ENCODE measurements at regions not wholly inside any gene's neighbourhood (a gene's known extent, or its start where the extent isn't known, plus 50 kb on each side); places are given as distances from the start of the nearest gene placed in this dataset.

DNA sequence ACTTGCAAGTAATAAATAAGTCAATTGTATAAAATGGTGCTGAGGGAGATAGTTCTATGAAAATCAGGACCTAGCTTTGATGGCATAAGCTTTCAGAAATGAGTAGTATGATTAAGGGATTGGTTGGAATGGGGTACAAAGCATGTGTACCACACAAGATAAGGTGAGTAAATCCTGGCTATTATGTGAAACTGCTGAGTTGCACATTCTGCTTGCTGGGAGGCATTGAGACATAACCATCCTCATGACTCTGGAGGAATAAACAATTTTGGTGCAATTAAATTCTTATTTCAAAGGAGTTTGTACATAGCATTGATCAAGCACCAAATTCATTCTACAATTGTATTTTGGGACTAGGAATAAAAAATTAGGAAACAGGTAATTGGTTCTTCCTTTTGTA lies 755.2 kb upstream of the ACO1 start:
- H3K36me3 ChIP-seq (ENCODE audit: control insufficient read depth in 2 of 2, extremely low read depth in 1 of 2, insufficient read depth in 2 of 2, low read length in 2 of 2): no peaks in the 10 kb centered on the region
- H3K79me2 ChIP-seq (ENCODE audit: control insufficient read depth, insufficient read depth, low read length): no peaks in the 10 kb centered on the region
- TF ChIP-seq JUN (IDR thresholded peaks at IDR 0.05; ENCODE audit: borderline replicate concordance, insufficient read depth, insufficient read length, low read depth): no peak
- TF ChIP-seq, protein P1, sequence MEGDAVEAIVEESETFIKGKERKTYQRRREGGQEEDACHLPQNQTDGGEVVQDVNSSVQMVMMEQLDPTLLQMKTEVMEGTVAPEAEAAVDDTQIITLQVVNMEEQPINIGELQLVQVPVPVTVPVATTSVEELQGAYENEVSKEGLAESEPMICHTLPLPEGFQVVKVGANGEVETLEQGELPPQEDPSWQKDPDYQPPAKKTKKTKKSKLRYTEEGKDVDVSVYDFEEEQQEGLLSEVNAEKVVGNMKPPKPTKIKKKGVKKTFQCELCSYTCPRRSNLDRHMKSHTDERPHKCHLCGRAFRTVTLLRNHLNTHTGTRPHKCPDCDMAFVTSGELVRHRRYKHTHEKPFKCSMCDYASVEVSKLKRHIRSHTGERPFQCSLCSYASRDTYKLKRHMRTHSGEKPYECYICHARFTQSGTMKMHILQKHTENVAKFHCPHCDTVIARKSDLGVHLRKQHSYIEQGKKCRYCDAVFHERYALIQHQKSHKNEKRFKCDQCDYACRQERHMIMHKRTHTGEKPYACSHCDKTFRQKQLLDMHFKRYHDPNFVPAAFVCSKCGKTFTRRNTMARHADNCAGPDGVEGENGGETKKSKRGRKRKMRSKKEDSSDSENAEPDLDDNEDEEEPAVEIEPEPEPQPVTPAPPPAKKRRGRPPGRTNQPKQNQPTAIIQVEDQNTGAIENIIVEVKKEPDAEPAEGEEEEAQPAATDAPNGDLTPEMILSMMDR (IDR thresholded peaks at IDR 0.05; ENCODE audit: extremely low read depth in 1 of 2, insufficient read depth in 1 of 2, low read depth in 1 of 2, low read length in 2 of 2): no peak
- TF ChIP-seq, protein P2, sequence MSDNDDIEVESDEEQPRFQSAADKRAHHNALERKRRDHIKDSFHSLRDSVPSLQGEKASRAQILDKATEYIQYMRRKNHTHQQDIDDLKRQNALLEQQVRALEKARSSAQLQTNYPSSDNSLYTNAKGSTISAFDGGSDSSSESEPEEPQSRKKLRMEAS (IDR thresholded peaks at IDR 0.05; ENCODE audit: insufficient read depth, insufficient read length): no peak
- TF ChIP-seq MYC (IDR thresholded peaks at IDR 0.05; ENCODE audit: low read depth, low read length): no peak
- TF ChIP-seq EZH2 (IDR thresholded peaks at IDR 0.05; ENCODE audit: borderline replicate concordance, low read depth, low read length, severe bottlenecking): no peak
- no peak for TF ChIP-seq FOS (IDR thresholded peaks at IDR 0.05; ENCODE audit: borderline replicate concordance, insufficient read depth, low read length)
- TF ChIP-seq POLR2A (IDR thresholded peaks at IDR 0.05; ENCODE audit: low read depth, low read length): no peak
- no peak for TF ChIP-seq GATA2 (IDR thresholded peaks at IDR 0.05; ENCODE audit: insufficient read depth, insufficient read length, low read depth, low read length)
- no peak for TF ChIP-seq POLR2AphosphoS5 (IDR thresholded peaks at IDR 0.05; ENCODE audit: insufficient read depth, low read depth, low read length)
- POLR2A ChIA-PET: no interaction called here
- no peaks in the 10 kb centered on the region for H3K4me1 ChIP-seq (ENCODE audit: control insufficient read depth, extremely low read depth, insufficient read depth, low read length)
- H3K9ac ChIP-seq (replicated peaks; ENCODE audit: extremely low read depth, insufficient read depth, low read length): no peak overlapping the region
- CTCF ChIA-PET: interaction anchor here (1.0 to 1.6 kb wide), 3 partner anchors 7 to 17 kb away, joined by 3 to 4 read pairs (median 3); no protein-coding TSS in a partner anchor
- H3K9me3 ChIP-seq (replicated peaks; ENCODE audit: control insufficient read depth, insufficient read depth, low read length): no peaks in the 10 kb centered on the region
- no peak overlapping the region for H3K4me2 ChIP-seq (ENCODE audit: insufficient read depth, low read length)
- FAIRE-seq (no peak), DNase-seq (ENCODE audit: low read depth, low spot score) (no peak)
- H3K27ac ChIP-seq (ENCODE audit: insufficient read depth, low read depth, low read length): no peak overlapping the region
- H3K9me1 ChIP-seq (replicated peaks; ENCODE audit: control insufficient read depth, extremely low read depth, insufficient read depth, low read length): no peaks in the 10 kb centered on the region
- no peak overlapping the region for H3K4me3 ChIP-seq (replicated peaks in 1 of 3; ENCODE audit: insufficient read depth in 1 of 3, low read depth in 1 of 3, low read length in 3 of 3)
- H2AFZ ChIP-seq (ENCODE audit: low read depth, low read length): no peak overlapping the region
- intact Hi-C loops (cut with micrococcal nuclease): no loop called here
- dilution Hi-C loops (cut with MboI; ENCODE audit: extremely low pct_ligation_motif_present, low sequenced_read_pairs): no loop called here
- H3K27me3 ChIP-seq (ENCODE audit: control insufficient read depth in 2 of 2, insufficient read depth in 2 of 2, low read length in 2 of 2): no peaks in the 10 kb centered on the region
- BruUV-seq (replicated peaks): no TSS peak
- H4K20me1 ChIP-seq (replicated peaks; ENCODE audit: control insufficient read depth, extremely low read depth, insufficient read depth, low read length): no peaks in the 10 kb centered on the region
